PFSK-1 (cell line): ENCODE measurements at regions not wholly inside any gene's neighbourhood (a gene's known extent, or its start where the extent isn't known, plus 50 kb on each side); places are given as distances from the start of the nearest gene placed in this dataset.

ENCODE experiments used
- FOXP2 ChIP-seq: optimal IDR thresholded peaks from 2 replicates; pipeline ENCODE3; 2011; ENCODE audit warnings: borderline replicate concordance, control low read depth, inconsistent platforms; ENCODE audit not compliant: insufficient read depth; ENCODE audit errors: extremely low read length, extremely low read depth
- POLR2AphosphoS5 ChIP-seq: IDR thresholded peaks from 2 replicates; pipeline ENCODE4 v1.6.1; 2012; ENCODE audit warnings: low read depth, mild to moderate bottlenecking, control low read depth, low read length, moderate library complexity
- SIN3A ChIP-seq: IDR thresholded peaks from 2 replicates; pipeline ENCODE4 v1.6.1; 2012; ENCODE audit warnings: mild to moderate bottlenecking, low read length, moderate library complexity, borderline replicate concordance; ENCODE audit not compliant: insufficient read depth
- TAF1 ChIP-seq: IDR thresholded peaks from 2 replicates; pipeline ENCODE4 v1.6.1; 2012; ENCODE audit warnings: low read length, control low read depth, borderline replicate concordance; ENCODE audit not compliant: insufficient read depth
- TF ChIP-seq, protein P1 (sequence below), 2 experiments: IDR thresholded peaks; 2 replicates each; pipeline versions ENCODE4 v1.6.1 to v1.8.0; 2011 to 2012; ENCODE audit warnings: low read depth in 2 of 2, low read length in 2 of 2, control low read depth in 1 of 2, inconsistent platforms in 1 of 2, mild to moderate bottlenecking in 1 of 2, moderate library complexity in 1 of 2; ENCODE audit not compliant: insufficient read depth in 1 of 2

DNA sequence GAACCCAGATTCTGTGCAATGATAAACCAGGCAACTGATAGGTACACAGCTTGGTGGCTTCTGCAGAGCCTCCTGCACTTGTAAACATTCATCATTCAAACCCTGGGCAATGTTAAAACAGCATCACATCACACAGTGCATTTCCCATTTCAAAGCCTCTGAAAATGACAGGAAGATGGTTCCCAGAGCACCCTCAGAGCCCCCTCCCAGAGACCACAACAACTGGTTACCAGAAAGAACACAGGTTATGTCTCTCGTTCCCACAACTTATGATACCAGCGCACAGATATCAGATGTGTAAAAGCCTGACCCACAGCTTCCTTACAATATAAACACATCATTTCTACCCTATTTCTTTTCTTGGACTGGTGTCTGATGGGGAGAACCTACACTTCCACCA is 248.7 kb downstream of the AUH start:
- no peak for TF ChIP-seq SIN3A
- TF ChIP-seq TAF1 = no peak
- TF ChIP-seq FOXP2 = no peak
- TF ChIP-seq, protein P1, sequence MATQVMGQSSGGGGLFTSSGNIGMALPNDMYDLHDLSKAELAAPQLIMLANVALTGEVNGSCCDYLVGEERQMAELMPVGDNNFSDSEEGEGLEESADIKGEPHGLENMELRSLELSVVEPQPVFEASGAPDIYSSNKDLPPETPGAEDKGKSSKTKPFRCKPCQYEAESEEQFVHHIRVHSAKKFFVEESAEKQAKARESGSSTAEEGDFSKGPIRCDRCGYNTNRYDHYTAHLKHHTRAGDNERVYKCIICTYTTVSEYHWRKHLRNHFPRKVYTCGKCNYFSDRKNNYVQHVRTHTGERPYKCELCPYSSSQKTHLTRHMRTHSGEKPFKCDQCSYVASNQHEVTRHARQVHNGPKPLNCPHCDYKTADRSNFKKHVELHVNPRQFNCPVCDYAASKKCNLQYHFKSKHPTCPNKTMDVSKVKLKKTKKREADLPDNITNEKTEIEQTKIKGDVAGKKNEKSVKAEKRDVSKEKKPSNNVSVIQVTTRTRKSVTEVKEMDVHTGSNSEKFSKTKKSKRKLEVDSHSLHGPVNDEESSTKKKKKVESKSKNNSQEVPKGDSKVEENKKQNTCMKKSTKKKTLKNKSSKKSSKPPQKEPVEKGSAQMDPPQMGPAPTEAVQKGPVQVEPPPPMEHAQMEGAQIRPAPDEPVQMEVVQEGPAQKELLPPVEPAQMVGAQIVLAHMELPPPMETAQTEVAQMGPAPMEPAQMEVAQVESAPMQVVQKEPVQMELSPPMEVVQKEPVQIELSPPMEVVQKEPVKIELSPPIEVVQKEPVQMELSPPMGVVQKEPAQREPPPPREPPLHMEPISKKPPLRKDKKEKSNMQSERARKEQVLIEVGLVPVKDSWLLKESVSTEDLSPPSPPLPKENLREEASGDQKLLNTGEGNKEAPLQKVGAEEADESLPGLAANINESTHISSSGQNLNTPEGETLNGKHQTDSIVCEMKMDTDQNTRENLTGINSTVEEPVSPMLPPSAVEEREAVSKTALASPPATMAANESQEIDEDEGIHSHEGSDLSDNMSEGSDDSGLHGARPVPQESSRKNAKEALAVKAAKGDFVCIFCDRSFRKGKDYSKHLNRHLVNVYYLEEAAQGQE (IDR thresholded peaks at IDR 0.05; ENCODE audit: insufficient read depth in 1 of 2, low read depth in 2 of 2, low read length in 2 of 2) = no peak
- no peak for TF ChIP-seq POLR2AphosphoS5

GRCh38 chr9:91114450-91114849 is 247.3 kb downstream of the AUH start:
- TF ChIP-seq FOXP2 (no peak), POLR2AphosphoS5 (no peak)

DNA sequence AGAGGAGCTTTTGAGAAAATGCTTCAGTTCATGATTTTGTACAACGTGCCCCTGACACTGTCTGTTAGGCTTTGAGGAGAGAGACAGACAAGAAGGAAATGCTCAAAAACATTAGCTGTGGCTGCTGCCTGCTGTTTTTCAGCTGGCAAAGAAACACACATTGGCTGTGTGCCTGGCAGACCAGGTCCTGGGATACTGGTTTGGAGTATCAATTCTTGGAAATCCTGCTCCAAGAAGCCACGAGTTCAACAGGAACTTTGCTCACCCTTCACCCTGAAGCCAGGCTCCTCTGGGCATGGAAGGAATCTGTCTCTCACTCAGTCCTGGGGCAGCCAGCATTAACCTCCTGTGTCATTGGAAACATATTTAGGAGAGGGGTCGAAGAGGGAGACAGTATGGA is 245.5 kb downstream of the AUH start:
- no peak for TF ChIP-seq TAF1
- TF ChIP-seq, protein P1 (IDR thresholded peaks at IDR 0.05; ENCODE audit: insufficient read depth in 1 of 2, low read depth in 2 of 2, low read length in 2 of 2) = no peak
- TF ChIP-seq POLR2AphosphoS5 = no peak
- no peak for TF ChIP-seq SIN3A
- TF ChIP-seq FOXP2 = no peak

GRCh38 chr9:91116711-91117110 is 245.0 kb downstream of the AUH start:
- TF ChIP-seq FOXP2 (no peak), TAF1 (no peak), POLR2AphosphoS5 (no peak), SIN3A (no peak)
- TF ChIP-seq, protein P1 (IDR thresholded peaks at IDR 0.05; ENCODE audit: insufficient read depth in 1 of 2, low read depth in 2 of 2, low read length in 2 of 2) = no peak

DNA sequence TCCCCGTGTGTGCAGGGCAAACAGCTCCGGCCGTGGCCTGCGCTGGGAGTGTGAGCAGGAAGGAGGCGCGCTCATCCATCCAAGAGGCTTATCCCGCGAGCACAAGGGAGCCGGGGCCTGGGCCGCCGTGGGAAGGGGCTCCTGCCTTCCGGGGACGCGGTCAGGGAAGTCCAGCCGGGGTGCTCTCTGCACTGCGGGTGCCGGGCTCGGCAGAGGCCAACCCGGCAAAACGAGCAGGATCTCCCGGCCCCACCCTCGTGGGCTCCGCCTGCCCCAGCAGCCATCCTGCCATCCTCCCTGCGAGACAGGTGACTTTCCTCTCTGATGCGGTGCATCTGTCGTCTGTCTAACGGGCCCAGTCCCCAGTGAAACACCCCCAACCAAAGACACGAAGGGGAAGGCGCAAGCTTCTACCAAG is 244.2 kb downstream of the AUH start:
- TF ChIP-seq POLR2AphosphoS5 (no peak), TAF1 (no peak), FOXP2 (no peak), SIN3A (no peak)
- TF ChIP-seq, protein P1 (IDR thresholded peaks at IDR 0.05; ENCODE audit: insufficient read depth in 1 of 2, low read depth in 2 of 2, low read length in 2 of 2) = no peak
